ENCODE measurements at regions not wholly inside any gene's neighbourhood (a gene's known extent, or its start where the extent isn't known, plus 50 kb on each side); places are given as distances from the start of the nearest gene placed in this dataset.

DNA sequence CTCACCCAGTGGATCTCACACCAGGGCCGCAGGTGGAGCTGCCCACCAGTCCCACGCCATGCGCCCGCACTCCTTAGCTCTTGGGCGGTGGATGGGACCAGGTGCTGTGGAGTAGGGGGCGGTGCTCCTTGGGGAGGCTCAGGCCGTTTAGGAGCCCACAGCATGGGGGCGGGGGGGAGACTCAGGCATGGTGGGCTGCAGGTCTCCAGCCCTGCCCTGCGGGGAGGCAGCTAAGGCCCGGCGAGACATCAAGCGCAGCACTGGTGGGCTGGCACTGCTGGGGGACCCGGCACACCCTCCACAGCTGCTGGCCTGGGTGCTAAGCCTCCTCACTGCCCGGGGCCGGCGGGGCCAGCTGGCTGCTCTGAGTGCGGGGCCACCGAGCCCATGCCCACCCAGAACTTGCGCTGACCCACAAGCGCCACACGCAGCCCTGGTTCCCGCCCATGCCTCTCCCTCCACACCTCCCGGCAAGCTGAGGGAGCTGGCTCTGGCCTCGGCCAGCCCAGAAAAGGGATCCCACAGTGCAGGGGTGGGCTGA, 312.9 kb upstream of the GIMD1 start:
- WGBS, 2 experiments (ENCODE audit: insufficient coverage in 1 of 2, insufficient read length in 1 of 2) = 60 to 90% methylated on average over 2 to 24 of the region's 24 CpGs
- Histone ChIP-seq H3K9me3 (ENCODE audit: control insufficient read depth, low read length) (no peaks in the 10 kb centered on the region), H3K9ac (ENCODE audit: extremely low read depth, low read length, poor library complexity, severe bottlenecking) (no peak overlapping the region), H3K36me3 (ENCODE audit: control insufficient read depth, insufficient read depth, low read length) (no peaks in the 10 kb centered on the region), H3K27ac (ENCODE audit: low read depth, low read length) (no peak overlapping the region), H3K4me3 (ENCODE audit: low read length) (no peak overlapping the region), H3K4me1 (ENCODE audit: control insufficient read depth, insufficient read depth, low read length) (no peaks in the 10 kb centered on the region), H3K27me3 (ENCODE audit: control insufficient read depth, insufficient read depth, low read length, poor library complexity, severe bottlenecking) (no peaks in the 10 kb centered on the region)
- Mint-ChIP-seq H3K4me3 (no peak overlapping the region), H3K4me1 (peaks cover 4% of the 10 kb centered on the region), H3K27me3 (ENCODE audit: insufficient read depth) (no peaks in the 10 kb centered on the region), H3K9me3 (no peaks in the 10 kb centered on the region), H3K36me3 (ENCODE audit: low read depth) (no peaks in the 10 kb centered on the region), H3K27ac (no peak overlapping the region)
- no peak for DNase-seq
- TF ChIP-seq, protein P1, sequence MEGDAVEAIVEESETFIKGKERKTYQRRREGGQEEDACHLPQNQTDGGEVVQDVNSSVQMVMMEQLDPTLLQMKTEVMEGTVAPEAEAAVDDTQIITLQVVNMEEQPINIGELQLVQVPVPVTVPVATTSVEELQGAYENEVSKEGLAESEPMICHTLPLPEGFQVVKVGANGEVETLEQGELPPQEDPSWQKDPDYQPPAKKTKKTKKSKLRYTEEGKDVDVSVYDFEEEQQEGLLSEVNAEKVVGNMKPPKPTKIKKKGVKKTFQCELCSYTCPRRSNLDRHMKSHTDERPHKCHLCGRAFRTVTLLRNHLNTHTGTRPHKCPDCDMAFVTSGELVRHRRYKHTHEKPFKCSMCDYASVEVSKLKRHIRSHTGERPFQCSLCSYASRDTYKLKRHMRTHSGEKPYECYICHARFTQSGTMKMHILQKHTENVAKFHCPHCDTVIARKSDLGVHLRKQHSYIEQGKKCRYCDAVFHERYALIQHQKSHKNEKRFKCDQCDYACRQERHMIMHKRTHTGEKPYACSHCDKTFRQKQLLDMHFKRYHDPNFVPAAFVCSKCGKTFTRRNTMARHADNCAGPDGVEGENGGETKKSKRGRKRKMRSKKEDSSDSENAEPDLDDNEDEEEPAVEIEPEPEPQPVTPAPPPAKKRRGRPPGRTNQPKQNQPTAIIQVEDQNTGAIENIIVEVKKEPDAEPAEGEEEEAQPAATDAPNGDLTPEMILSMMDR (conservative IDR thresholded peaks at IDR 0.05) = no peak

DNA sequence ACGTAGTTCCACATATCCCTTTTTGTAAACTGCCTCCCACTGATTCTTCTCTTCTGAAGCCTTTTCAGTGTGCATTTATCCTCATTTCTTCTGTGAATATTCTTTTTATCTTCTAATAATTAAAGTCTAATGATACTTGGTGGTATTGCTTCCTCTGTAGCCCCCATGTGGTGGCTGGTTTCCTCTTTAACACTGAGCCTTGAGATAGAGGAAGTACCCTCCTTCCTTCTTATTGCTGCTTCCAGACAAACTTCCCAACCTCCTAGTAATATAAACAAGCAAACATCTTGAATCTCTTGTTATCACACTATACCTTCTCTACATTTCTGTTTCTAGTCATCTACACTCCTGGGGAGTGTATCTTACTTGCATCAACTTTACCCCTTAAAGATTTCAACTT, 310.5 kb upstream of the GIMD1 start:
- Histone ChIP-seq H3K27ac (ENCODE audit: low read depth, low read length) (no peak overlapping the region), H3K9ac (ENCODE audit: extremely low read depth, low read length, poor library complexity, severe bottlenecking) (no peak overlapping the region), H3K4me1 (ENCODE audit: control insufficient read depth, insufficient read depth, low read length) (no peaks in the 10 kb centered on the region), H3K4me3 (ENCODE audit: low read length) (no peak overlapping the region), H3K9me3 (ENCODE audit: control insufficient read depth, low read length) (no peaks in the 10 kb centered on the region), H3K27me3 (ENCODE audit: control insufficient read depth, insufficient read depth, low read length, poor library complexity, severe bottlenecking) (no peaks in the 10 kb centered on the region), H3K36me3 (ENCODE audit: control insufficient read depth, insufficient read depth, low read length) (no peaks in the 10 kb centered on the region)
- Mint-ChIP-seq H3K9me3 (peaks cover 11% of the 10 kb centered on the region), H3K27me3 (ENCODE audit: insufficient read depth) (no peaks in the 10 kb centered on the region), H3K36me3 (ENCODE audit: low read depth) (no peaks in the 10 kb centered on the region), H3K27ac (no peak overlapping the region), H3K4me3 (no peak overlapping the region), H3K4me1 (no peaks in the 10 kb centered on the region)
- TF ChIP-seq, protein P1 (conservative IDR thresholded peaks at IDR 0.05) = peak; percentile 15
- DNase-seq = no peak
- WGBS, 2 experiments (ENCODE audit: insufficient coverage in 1 of 2, insufficient read length in 1 of 2) = 87 to 100% methylated on average over 1 of the region's 1 CpG

DNA sequence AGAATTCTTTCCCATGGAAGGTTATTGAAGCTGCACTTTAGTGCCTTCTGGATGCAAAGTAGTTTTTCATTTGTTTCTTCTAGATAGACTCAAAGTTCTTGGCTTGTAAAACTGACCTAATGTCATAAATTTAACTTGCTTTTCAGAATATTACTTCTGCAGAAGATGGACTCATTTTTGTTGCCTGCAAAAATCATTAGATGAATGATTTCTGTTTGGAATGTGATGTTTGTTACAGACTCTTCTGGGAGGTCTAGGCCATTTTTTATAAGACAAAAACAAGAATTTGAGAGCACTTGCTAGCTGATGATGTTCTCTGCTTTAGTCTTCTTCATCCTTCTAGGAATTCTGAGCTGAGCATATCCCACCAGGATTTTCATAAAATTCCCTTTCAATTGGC, 308.6 kb upstream of the GIMD1 start:
- Histone ChIP-seq H3K27me3 (ENCODE audit: control insufficient read depth, insufficient read depth, low read length, poor library complexity, severe bottlenecking) (no peaks in the 10 kb centered on the region), H3K9me3 (ENCODE audit: control insufficient read depth, low read length) (no peaks in the 10 kb centered on the region), H3K36me3 (ENCODE audit: control insufficient read depth, insufficient read depth, low read length) (no peaks in the 10 kb centered on the region), H3K4me3 (ENCODE audit: low read length) (no peak overlapping the region), H3K27ac (ENCODE audit: low read depth, low read length) (no peak overlapping the region), H3K9ac (ENCODE audit: extremely low read depth, low read length, poor library complexity, severe bottlenecking) (no peak overlapping the region), H3K4me1 (ENCODE audit: control insufficient read depth, insufficient read depth, low read length) (no peaks in the 10 kb centered on the region)
- TF ChIP-seq, protein P1 (conservative IDR thresholded peaks at IDR 0.05) = no peak
- Mint-ChIP-seq H3K27ac (no peak overlapping the region), H3K4me3 (no peak overlapping the region), H3K27me3 (ENCODE audit: insufficient read depth) (peaks cover 3% of the 10 kb centered on the region), H3K9me3 (peaks cover 17% of the 10 kb centered on the region), H3K4me1 (no peaks in the 10 kb centered on the region), H3K36me3 (ENCODE audit: low read depth) (no peaks in the 10 kb centered on the region)
- no peak for DNase-seq

All from endodermal cell (in vitro differentiated cells).